IPS DF 4.7 (cell line): ENCODE measurements at regions not wholly inside any gene's neighbourhood (a gene's known extent, or its start where the extent isn't known, plus 50 kb on each side); places are given as distances from the start of the nearest gene placed in this dataset.
A peak's percentile ranks its signal among the peaks of the same experiment; 100 is the strongest.
"Not testable (repeated sequence)": the region's sequence is repeated elsewhere in the genome, so short reads cannot be mapped to it uniquely, and the experiment has no call there.

Source experiments
- DNase-seq: peaks from one replicate; pipeline ENCODE4 v3.0.0-alpha.2; 2013; ENCODE audit warnings: low spot score; ENCODE audit errors: extremely low read depth

DNA sequence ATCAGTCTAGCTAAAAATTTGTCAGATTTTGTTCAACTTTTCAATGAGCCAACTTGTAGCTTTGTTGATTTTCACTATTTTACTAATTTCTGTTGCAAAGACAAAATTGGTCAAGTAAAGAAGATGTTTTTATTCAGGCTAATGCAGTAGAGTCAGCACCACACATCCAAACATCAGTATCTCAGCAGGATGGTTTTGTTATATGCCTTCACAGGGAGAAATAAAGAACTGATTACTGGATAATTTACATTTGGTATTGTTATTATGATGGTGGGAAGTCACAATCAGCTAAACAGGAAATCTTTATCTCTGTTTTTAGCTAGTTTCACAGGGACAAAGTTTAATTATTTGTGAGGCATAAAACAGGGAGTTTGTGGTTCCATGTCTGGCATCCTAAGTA, 713.4 kb downstream of the SLITRK5 start:
- DNase-seq: no peak

DNA sequence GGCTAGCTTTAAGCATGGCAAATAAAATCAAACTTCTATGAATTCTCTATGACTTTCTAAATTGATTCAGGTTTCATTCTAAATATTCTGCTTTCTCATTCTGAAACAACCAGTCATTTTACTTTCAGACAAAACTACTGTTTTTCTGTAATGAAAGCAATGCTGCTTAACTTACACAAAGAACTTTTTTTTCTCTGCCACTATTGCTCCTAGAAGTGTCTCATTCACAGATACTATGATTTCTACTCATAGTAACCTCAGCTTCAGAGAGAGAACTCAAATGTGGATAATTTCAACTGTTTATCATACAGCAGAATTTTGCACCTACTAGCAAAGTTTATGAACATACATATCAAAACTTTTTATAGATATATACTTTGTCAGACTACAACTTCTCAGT, 724.6 kb downstream of the SLITRK5 start:
- DNase-seq: no peak

DNA sequence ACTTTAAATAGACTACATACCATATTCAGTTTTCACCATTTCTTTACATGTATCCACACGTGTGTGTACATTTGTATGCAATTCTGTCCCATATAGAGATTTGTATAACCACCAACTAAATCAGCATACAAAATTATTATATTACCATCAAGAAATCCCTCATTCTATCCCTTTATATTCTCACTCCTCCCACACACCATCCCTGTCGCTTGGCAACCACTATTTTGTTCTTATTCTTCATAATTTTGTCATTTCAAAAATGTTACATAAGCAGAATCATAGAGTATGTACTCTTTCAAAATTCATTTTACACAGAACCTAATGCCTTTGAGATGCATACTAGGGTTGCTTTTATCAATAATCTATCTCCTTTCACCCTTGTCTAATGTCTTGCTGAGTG, 740.5 kb downstream of the SLITRK5 start:
- no peak for DNase-seq

GRCh38 chr13:88417801-88418200, 746.6 kb downstream of the SLITRK5 start:
- DNase-seq: no peak

- DNase-seq: no peak
These were observed 753.3 kb downstream of the SLITRK5 start for GRCh38 chr13:88424463-88424862.

DNA sequence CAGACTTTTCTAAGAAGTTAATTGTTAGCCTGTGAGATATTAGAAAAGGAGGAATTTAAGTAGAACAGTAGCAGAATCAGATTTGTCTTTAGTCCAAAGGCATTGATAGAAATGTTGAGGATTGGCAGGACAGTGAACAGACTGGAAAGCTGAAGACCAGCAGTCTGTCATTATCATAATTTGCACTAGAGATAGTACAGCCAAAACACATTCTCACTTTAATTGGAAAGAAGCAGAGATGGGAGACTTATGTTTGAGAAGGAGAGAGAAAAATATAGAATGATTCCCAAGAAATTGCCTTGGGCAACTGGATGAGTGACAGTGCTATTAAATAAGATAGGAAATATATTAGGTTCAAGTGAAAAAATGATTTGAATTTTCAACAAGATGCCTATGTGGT, 755.5 kb downstream of the SLITRK5 start:
- no peak for DNase-seq

DNA sequence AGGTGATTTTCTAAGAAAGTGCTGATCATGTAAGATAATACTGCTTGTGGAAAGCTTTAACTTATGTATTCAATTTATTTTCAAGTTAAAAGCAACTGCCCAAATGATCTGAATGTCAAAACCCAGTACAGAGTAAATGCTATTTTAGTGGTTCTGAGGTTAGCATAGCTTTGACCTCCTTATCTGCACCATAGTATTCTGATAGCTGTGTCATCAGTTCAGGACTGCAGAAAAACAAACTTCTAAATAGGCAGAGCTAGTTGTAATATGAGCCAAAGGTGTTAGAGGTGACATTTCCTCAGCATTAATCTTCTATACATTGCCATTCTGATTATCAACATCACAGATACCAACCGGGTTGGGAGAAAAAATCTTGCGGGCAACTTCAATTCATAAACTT, 758.7 kb downstream of the SLITRK5 start:
- no peak for DNase-seq

GRCh38 chr13:88434953-88435352, 763.8 kb downstream of the SLITRK5 start:
- no peak for DNase-seq

- DNase-seq: no peak
These were observed 765.8 kb downstream of the SLITRK5 start for GRCh38 chr13:88436974-88437373.

- no peak for DNase-seq
These were observed 779.3 kb downstream of the SLITRK5 start for GRCh38 chr13:88450515-88450914.

GRCh38 chr13:88456151-88456550, 785.0 kb downstream of the SLITRK5 start:
- no peak for DNase-seq

GRCh38 chr13:88459331-88459730, 788.2 kb downstream of the SLITRK5 start:
- DNase-seq: no peak

- peak; percentile 69 for DNase-seq
These were observed 790.3 kb downstream of the SLITRK5 start for GRCh38 chr13:88461272-88462009.

- DNase-seq: no peak
These were observed 793.7 kb downstream of the SLITRK5 start for GRCh38 chr13:88464851-88465250.

DNA sequence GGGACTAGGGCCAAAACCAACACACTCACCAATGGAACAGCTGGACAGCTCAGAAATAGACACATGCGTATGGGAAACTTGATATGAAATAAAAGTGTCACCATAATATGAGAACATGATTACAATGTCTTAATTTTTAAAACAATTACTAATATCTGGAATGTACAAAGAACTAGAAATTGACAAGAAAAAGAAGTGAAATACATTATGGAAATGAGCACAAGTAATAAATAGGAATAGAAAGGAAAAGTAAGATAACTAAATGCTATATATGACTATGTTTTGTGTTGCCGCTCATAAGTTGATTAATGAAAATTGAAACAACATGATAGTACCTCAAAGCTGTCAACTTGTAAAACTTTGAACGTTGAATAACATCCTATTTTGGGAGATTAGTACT, 801.1 kb downstream of the SLITRK5 start:
- DNase-seq: no peak

- DNase-seq: no peak
These were observed 812.0 kb downstream of the SLITRK5 start for GRCh38 chr13:88483202-88483601.

- DNase-seq: no peak
These were observed 836.7 kb downstream of the SLITRK5 start for GRCh38 chr13:88507909-88508308.

- not testable (repeated sequence) for DNase-seq
These were observed 841.8 kb downstream of the SLITRK5 start for GRCh38 chr13:88512993-88513392.

- DNase-seq: peak; percentile 22
These were observed 855.1 kb downstream of the SLITRK5 start for GRCh38 chr13:88526186-88526852.

- DNase-seq: no peak
These were observed 855.7 kb downstream of the SLITRK5 start for GRCh38 chr13:88526853-88527215.

GRCh38 chr13:88541994-88542393, 870.8 kb downstream of the SLITRK5 start:
- DNase-seq: no peak

GRCh38 chr13:88544836-88545235, 873.7 kb downstream of the SLITRK5 start:
- no peak for DNase-seq

DNA sequence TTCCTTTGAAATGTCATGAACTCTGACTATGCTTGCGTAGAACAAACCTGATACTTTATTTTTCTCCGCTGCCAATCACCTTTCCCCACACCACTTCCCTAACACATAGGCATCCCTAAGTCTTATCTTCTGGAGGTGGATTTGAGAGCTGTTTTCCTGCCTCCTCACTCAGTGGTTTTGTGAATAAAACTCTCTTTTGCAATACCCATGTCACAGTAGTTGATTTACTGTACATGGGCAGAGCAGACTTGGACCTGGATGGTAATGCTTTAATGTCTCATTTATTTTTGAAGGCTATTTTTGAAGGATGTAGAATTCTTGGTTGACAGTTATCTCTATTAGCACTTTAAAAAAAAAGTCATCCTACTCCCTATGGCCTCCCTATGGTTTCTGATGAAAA, 881.8 kb downstream of the SLITRK5 start:
- DNase-seq: no peak
